ENCODE measurements at regions not wholly inside any gene's neighbourhood (a gene's known extent, or its start where the extent isn't known, plus 50 kb on each side); places are given as distances from the start of the nearest gene placed in this dataset.

DNA sequence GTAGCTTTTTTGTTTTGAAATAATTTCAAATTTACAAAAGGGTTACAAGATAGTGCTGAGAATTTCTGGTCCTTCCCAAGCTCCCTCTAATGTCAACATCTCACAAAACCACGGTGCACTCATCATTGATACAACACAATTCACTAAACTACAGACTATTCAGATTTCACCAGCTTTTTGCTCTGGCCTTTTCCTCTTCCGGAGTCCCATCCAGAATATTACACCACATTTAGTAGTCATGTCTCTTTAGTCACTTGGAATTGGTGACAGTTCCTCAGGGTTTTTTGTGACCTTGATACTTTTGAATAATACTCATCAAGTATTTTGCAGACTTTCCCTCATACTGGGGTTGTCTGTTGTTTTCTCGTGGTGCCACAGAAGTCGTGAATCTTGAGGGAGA, 484.0 kb downstream of the GADD45G start:
- no peak for DNase-seq

DNA sequence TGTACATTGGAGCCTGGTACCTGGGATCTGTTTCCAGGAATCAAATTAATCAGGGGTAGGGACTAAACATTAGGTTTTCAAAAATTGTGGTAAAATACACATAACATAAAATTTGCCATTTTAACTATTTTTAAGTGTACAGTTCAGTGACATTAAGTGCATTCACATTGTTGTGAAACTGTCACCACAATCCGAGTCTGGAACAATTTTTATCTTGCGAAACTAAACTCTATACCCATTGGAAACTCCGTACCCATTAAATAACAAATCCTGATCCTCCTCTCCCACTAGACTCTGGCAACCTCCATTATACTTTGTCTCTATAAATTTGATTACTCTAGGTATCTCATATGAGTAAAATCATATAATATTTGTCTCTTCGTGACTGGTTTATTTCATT, 486.2 kb downstream of the GADD45G start:
- no peak for DNase-seq

DNA sequence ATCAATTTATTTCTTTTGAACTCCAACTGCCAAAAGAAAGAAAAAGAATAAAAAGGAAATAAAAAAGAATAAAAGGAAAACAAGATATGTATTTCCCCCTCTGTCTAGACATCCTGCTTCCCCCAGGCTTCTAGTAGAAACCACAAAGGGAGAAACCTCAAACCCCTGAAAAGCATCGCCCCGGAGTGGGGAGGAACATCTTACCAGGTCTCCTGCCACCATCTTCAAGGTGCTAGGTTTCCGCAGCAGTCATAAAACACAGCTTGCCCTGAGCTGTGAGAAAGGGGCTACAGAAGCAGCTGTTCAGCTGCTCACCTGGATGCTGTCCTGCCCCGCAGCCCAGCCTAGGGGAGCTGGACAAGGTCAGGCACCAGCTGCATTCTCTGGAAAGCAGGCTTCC, 487.7 kb downstream of the GADD45G start:
- no peak for DNase-seq

DNA sequence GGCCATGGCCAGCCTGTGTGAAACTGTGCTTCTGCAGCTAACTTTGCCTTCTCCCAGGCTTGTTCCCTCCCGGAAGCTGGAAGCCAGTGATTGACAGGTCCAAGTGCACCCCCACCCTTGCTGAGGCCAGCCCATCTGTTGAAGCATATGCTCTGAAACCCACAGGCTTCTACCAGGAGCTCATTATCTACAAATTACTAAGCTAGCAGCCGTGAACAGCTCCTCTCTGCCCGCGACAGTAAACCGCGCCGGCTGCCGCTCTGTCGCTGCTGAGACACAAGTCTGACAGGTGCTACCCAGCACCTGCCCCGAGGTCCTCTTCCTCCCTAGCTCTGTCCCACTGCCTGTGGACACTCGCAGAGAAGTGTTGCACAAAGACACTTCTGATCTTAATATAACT, 490.9 kb downstream of the GADD45G start:
- no peak for DNase-seq

DNA sequence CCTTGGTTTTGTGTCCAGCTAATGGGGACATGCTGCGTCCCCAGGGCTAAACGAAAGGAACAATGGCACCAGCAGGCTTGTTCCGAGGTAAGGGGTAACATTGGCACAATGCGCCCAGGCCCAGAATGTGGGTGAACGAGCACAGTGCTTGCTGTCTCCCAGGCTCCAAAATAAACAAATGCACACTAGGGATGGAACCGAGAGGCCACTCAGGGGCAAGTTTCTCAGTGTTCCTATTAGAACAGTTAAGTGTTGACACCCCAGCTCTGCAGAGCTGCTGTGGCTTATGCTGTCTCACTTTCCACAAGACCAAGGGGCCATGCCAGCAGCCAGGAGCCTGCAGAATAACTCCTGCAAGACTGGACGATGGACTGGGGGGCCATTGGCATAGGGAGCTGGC, 492.4 kb downstream of the GADD45G start:
- no peak for DNase-seq

DNA sequence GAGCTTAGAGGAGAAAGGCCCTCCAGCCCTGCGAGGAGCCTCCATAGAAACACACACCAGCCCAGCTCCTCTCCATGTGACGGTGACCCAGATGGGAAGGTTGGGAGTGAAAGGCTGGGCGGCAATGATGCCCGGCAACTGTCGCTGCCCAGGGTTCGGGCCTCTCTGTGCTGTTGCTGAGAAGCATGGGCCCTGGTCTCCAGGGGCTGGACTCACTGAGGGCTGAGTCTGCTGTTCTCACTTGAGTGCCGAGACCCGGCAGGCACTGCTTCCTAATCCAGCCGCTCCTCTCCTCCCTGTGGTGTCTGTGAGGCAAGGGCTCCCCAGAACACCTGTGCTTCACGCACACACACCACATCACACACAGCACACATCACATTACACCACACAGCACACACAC, 493.6 kb downstream of the GADD45G start:
- DNase-seq = no peak

DNA sequence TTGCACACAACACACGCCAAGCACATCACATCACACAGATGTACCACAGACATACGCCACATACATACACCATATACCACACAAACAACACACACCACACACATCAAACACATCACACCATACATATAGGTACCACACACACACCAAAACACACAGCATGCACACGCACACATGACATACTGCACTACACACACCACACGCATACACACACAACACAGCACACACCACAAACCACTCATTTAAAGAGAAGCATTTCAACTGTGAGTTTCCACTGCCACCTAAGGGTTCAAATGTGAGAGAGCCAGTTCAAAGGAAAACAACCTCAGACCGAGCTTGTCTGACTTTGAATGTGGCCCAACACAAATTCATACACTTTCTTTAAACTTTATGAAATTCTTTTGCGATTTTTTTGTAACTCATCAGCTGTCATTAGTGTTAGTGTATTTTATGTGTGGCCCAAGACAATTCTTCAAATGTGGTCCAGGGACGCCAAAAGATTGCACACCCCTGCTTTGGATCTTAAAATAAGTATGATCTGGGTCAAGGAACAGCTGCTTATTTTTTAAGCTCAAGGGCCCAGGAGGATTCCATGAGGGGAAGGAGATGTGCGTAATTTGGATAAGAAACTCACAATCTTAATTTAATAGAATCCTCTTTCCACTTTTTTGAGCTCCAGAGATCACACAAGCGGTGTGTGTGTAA, 494.6 kb downstream of the GADD45G start:
- no peak for DNase-seq

DNA sequence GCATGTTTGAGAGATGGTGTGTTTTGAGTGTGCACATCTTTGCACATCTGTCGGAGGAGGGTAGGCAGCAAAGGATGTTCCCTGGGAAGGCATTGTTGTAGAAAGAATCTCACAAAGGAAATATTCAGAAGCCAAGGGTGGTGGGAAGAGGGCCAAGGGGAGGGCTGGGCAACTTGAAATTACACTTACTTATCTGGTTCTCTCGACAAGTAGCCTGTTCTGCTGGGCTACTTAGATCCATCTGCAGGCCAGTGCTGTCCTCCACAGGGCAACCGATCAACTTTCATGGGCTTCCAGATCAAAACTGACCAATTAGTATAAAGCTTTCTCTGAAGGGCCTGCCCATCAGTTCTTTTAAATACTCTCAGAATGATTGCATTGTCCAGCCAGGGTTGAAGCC, 495.2 kb downstream of the GADD45G start:
- no peak for DNase-seq

DNA sequence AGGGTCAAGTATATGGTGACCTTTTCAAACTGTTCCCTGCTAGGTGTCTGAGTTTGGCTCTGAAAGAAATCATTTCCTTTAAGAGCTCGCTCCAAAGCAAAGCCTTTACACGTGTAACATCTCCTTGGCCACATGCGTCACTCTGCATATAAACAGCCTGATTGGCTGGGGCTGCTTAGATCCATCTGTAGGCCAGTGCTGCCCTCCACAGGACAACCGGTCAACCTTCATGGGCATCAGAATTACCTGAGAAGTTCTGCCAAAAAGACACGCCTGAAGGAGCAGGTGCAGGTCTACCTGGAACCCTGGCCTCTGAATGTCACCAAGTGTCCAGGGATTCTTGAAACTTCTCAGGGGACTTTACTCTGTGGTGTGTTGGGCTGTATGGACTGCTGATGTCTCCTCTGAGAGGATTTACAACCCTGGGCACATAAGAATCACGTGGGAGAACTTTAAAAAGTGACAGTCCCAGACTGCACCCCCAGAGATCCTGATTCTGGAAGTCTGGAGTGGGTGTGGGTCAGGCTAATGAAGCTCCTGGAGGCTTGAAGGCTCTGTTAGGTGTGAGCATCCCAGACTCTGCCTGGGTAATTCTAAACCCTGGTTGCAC, 497.6 kb downstream of the GADD45G start:
- peak; percentile 64 to 77 for DNase-seq

DNA sequence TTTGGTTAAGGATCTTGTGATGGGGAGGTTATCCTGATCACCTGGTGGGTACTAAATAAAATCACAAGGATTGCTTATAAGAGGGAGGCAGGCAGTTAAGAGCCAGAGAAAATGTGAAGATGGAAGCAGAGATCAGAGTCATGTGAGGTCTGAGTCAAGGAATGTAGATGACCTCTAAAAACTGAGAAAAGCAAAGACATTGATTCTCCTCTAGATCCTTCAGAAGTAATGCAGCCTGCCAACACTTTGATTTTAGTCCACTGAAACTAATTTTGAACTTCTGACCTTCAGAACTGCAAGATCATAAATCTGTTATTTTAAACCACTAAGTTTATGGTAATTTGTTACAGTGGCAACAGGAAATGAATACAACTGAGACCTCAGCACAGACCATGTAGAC, 499.0 kb downstream of the GADD45G start:
- DNase-seq = no peak

DNA sequence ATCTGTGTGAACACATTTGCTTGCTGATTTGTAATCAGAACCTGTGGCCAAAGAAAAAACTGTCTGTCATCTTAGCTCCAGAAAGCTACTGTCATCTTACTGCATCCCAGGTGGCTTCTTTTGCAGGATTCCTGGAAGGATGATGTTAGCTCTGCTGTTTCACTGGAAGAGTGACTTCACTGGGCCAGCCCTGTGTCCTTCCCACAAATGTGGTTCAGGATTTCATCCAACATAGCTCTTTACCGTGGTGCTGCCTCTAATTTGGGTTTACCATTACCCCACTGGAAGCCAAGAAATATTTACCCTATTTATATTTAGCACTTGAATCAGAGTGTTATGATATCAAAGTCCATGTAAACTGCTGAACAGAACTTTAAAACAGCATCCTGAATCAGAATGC, 501.0 kb downstream of the GADD45G start:
- DNase-seq = no peak

DNA sequence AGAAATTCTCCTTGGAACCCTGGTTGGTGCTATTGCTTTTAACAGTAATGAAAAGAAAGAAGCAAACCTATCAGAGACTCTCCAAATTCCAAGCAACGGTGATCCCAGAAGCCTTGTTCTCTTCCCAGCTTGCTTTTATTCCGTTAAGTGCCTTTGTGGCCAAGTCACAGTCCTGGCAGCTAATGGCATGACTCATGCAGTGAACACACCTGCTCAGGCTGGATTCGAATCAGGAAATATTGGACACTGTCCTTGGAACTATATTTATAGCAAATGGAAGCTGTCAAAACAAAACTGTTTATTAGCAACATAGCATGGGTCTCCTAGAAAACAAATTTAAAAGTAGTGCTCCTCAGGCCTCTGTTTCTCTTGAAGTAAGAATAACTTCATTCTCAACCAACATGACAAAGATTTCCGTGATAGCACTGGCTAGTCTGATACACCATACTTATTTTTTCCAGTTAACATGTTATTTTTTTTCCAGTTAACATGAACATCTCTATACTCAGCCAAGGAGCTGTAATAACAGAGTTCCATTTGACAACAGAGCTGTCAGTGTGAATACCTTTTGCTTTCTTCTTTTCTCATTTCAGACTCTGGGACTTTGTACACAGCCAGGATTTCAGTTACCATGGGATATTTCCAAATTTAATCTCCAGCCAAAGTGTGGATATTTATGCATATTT, 502.4 kb downstream of the GADD45G start:
- peak; percentile 38 to 44 for DNase-seq

DNA sequence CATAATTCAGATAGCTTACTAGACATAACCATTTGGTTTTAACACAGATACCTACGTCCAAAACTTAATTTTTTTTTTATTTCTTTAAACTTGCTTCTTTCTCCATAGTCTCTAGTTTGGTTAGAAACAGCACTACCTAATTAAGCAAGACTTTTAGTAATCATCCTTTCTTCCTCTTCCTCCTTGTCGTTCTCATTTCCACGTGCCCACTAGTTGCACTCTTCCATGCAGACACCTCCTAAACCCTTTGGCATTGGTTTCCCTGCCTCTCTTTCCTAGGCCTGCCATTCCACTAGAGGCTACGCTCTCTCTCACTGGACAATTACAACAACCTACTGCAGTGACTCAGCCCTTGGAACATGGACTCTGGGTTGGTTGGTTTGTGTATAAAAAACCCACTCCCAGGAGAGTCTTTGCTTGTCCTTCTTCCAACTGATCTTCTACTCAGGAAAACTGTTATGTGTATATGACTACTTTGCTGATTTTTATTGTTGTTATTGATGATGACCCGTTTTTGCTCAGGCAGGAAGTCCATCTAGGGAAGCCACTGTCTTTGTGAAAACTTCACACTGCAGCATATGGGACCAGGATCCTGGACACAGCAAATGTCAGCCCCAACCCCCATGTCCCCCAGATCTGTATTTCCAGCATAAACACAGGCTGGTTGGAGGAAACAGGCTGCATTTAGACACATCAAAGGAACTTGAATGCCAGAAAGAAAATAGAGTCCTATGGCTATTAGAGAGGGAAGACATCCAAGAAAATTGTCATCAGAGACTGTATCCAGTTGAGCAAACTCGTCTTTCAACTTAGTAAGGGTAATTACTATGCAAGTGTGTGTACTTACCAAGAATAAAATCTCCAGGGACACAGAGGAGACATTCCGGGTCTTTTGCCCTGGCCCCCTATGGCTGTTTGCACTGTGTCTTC, 503.2 kb downstream of the GADD45G start:
- DNase-seq = no peak

DNA sequence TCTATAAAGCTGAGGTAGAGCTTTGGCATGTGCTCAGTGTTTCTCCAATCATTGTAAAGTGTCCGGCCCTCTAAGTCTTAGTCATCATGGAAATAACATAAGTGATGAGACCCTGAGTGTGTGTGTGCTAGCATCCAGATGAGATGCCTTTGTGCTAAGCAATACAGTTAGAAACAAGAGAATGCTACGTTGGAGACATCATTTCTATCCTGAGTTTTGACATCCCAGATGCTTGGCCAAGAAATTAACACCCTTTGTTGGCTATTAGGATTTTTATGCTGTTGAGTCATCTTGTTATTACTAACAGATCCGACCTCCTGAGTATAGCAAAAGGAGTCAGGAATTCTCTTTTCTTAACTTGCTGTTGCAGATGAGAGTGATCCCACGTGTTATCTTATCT, 508.0 kb downstream of the GADD45G start:
- DNase-seq = no peak

DNA sequence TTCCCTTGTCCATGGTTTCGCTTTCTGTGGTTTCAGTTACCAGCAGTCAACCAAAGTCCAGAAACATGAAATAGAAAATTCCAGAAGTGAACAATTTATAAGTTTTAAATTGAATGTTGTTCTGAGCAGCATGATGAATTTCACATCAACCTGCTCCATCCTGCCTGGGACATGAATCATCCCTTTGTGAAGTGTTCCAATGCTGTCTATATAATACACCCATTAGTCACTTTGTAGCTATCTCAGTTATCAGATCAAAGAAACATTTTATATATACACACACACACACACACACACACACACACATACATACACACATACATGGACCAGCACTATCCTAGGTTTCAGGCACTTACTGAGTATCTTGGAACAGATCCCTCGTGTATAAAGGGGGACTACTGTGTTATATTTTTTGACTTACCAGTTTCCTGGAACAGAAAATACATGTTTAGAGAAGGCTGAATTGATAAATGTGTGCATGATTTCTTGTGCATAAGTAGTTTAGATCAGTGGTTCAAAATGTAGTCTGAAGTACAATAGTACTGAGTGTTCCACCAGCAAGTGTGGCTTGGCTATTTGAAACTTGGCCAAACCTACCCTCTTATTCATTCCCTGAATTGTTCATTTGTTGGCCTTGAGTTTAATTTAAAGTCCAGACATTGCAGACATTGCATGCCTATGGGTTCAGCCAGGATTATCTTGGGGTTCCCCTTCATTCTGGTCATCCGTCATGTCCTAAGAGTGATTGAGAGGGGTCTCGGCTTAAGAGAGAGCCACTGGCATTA, 510.0 kb downstream of the GADD45G start:
- no peak for DNase-seq

DNA sequence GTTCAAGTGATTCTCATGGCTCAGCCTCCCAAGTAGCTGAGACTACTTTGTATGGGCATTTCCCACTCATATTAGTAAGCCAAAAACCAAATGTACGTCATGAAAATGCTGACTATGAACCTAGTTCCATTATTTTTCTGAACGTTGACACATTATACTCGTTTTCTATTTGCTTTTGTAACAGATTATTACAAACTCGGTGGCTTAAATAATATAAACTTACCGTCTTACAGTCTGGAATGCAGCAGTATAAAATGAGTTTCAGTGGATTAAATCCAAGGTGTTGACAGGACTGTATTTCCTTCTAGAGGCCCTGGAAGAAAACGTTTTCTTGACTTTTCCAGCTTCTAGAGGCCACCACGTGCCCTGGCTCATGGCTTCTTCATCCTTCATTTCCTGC, 517.0 kb downstream of the GADD45G start:
- no peak for DNase-seq

DNA sequence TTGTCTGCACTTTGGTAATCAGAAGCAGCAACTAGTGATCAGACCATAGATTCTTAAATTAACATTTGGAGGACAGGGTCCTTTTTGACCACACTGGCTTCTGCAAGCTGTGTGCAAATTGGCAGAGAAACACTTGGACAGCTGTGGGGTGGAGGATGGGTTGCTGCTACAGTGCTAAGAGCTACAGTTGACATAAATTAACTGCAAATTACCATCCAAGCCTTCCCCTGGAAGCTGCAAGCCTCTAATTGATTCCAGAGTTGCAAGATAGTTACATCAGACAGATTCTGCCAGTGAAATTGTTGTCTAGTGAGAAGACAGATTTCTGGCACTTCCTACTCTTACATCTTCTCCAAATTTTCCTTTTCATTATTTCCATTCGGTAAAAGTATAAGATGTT, 517.7 kb downstream of the DIRAS2 start:
- DNase-seq = peak; percentile 69 to 80

DNA sequence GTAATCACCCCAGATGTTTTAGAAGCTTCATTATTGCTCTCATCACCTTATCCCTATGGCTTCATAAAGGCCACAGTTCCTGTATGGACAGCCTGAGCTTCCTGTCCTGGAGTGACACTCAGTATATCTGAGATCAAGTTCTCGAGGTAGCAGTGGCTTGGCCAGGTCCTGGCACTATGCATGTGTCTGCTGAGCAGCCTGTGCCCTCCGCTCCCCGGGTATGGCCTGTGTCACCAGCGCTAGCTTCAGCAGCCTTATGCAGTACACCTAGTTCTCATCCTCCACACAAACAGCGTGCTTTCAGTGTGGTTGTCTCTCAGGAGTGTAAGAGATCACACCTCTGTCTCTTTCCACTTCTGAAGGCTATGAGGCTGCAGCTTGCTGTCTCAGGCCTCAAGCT, 514.7 kb downstream of the DIRAS2 start:
- no peak for DNase-seq

DNA sequence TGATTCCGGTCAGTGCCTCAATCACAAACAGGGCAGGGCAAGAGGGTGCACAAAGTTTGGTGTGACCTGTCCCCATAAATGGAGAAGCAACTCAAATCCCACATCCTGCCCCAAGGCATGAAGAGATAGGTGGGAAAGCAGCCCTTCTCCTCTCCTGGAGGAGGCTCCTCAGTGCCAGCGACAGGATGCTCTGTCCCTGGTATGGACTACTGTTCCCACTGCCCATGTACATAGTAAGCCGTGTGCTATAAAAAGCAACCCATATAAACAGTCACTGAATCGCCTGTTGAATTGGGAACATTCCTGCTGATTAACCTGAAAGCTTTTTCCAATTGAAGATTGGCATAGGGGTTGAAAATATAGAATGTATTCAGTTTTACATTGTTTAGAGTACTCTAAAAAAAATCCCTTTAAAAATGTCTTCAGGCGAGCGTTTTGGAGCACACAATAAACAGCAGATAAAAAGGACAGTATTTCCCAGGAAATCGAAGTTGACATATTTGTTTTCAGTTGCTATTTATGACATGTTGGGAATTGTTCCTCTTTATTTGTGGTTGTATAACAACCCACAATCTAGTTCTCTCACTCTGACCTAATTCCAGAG, 513.9 kb downstream of the DIRAS2 start:
- no peak for DNase-seq

DNA sequence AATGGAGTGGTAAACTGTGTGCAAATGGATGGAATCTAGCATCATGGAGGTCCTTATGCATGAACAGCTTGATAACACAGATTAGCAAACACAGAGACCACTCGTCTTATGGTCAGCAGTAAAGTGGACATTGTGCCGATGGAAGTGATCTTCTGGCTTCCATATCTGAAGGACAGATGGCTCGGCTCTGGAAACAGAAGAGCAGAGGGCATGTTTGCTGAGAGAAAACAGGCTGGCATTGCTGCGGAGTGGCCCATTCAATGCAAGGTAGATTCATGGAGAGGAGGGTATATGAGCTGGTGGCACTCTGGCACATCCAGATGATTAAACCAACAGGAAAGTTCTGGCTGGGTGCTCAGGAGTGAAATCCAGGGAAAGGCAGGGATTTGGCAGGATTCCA, 513.2 kb downstream of the DIRAS2 start:
- DNase-seq = no peak

DNA sequence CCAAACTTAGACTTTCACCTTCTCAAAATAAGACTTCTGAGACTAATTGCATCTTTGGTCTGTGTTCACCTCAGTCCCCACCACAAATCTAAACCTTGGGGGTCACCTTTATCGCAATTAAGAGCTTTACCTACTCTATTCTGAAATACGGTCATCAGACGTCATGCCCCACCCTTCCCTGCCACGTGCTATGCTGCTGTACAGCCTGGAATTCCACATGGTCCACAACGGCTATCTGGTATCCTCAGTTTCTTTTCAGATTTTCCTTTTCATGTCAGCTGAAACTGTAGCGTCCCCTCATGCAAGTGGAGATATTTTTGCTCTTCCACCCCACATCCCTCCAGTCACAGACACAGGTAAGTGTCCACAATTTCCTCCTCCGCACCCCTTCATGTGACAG, 511.1 kb downstream of the DIRAS2 start:
- no peak for DNase-seq
